HL-60 (cell line): ENCODE measurements at regions not wholly inside any gene's neighbourhood (a gene's known extent, or its start where the extent isn't known, plus 50 kb on each side); places are given as distances from the start of the nearest gene placed in this dataset.

Experiments used
- CTCF ChIP-seq: IDR thresholded peaks from one replicate; pipeline ENCODE4 v1.5.1; 2011; ENCODE audit warnings: low read length, control low read depth, inconsistent platforms; ENCODE audit not compliant: insufficient read depth
- GABPA ChIP-seq: IDR thresholded peaks from 2 replicates; pipeline ENCODE4 v1.6.1; 2012; ENCODE audit warnings: low read depth
- POLR2AphosphoS5 ChIP-seq: IDR thresholded peaks from 2 replicates; pipeline ENCODE4 v1.6.1; 2012; ENCODE audit warnings: low read depth
- REST ChIP-seq: IDR thresholded peaks from 2 replicates; pipeline ENCODE4 v1.6.1; 2012; ENCODE audit warnings: low read depth; ENCODE audit not compliant: insufficient replicate concordance

DNA sequence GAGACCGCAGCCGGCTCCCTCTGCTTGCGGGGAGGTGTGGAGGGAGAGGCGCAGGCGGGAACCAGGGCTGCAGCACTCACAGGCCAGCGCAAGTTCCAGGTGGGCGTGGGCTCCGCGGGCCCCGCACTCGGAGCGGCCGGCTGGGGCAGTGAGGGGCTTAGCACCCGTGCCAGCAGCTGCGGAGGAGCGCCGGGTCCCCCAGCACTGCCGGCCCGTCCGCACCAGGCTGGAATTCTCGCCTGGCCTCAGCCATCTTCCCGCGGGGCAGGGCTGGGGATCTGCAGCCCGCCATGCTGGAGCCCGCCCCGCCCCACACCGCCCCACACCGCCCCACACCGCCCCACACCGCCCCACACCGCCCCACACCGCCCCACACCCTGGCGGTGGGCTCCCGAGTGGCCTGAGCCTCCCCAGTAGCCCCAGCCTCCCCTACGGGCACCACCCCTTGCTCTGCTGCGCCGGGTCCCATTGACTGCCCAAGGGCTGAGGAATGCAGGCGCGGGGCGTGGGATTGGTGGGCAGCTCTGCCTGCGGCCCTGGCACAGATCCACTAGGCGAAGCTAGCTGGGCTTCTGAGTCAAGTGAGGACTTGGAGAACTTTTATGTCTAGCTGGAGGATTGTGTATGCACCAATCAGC is 123.9 kb upstream of the MGAT5 start:
- TF ChIP-seq CTCF (no peak), POLR2AphosphoS5 (no peak), GABPA (no peak), REST (no peak)
